ENCODE measurements at regions not wholly inside any gene's neighbourhood (a gene's known extent, or its start where the extent isn't known, plus 50 kb on each side); places are given as distances from the start of the nearest gene placed in this dataset.

DNA sequence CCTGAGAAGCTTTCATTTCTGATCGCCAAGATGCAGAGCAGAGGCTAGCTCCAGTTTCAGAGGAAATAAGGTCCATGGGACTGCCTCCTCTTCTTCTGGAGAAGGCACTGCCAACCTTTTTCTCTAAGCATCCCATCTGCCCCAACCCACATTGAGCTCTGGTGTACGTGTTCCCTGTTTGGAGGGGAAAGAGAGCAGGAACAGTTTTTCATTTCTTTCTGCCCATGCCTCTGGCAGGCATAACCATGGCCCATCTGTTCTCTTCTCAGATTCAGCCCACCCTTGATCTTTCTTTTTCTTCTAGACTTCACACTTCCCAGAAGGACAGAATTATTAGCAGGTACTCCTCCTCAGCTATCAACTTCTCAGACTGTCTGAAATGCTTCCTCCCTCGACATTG lies 1110.3 kb upstream of the KLHL29 start (continued):
- TF ChIP-seq, protein P1, sequence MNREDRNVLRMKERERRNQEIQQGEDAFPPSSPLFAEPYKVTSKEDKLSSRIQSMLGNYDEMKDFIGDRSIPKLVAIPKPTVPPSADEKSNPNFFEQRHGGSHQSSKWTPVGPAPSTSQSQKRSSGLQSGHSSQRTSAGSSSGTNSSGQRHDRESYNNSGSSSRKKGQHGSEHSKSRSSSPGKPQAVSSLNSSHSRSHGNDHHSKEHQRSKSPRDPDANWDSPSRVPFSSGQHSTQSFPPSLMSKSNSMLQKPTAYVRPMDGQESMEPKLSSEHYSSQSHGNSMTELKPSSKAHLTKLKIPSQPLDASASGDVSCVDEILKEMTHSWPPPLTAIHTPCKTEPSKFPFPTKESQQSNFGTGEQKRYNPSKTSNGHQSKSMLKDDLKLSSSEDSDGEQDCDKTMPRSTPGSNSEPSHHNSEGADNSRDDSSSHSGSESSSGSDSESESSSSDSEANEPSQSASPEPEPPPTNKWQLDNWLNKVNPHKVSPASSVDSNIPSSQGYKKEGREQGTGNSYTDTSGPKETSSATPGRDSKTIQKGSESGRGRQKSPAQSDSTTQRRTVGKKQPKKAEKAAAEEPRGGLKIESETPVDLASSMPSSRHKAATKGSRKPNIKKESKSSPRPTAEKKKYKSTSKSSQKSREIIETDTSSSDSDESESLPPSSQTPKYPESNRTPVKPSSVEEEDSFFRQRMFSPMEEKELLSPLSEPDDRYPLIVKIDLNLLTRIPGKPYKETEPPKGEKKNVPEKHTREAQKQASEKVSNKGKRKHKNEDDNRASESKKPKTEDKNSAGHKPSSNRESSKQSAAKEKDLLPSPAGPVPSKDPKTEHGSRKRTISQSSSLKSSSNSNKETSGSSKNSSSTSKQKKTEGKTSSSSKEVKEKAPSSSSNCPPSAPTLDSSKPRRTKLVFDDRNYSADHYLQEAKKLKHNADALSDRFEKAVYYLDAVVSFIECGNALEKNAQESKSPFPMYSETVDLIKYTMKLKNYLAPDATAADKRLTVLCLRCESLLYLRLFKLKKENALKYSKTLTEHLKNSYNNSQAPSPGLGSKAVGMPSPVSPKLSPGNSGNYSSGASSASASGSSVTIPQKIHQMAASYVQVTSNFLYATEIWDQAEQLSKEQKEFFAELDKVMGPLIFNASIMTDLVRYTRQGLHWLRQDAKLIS (CRISPR knock-in tag; IDR thresholded peaks at IDR 0.05): no peak
- TF ChIP-seq GATA4 (IDR thresholded peaks at IDR 0.05; ENCODE audit: borderline replicate concordance, low read depth) (no peak), ZNF180 (CRISPR knock-in tag; IDR thresholded peaks at IDR 0.05; ENCODE audit: borderline replicate concordance, low read depth) (no peak)

DNA sequence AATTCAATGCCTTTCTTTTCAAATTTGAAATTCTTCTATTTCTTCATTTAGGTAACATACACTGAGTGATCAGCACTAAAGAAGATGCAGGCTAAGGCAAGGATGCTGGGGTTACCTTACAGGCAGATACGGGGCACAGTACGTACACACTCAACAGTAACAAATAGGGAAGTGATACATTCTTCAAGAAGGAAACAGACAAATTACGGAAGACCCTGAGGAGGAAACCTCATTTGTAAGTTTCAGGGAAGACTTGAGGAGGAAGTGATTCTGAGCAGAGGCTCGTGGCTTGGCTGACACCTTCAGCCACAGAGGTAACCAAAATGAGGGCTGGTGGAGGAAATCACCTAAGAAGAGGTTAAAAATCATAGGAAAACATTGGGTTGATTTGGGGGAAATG lies 1108.3 kb upstream of the KLHL29 start:
- ChIA-PET CTCF (ENCODE audit: low intra/inter-chr PET ratio, low total read pairs) (no interaction called here), POLR2A (no interaction called here)
- no peak for ATAC-seq
- no peak for FAIRE-seq
- 19% methylated on average over 4 of the region's 4 CpGs for WGBS (ENCODE audit: low lambda C conversion rate)
- in situ Hi-C loops (cut with HindIII; ENCODE audit: extremely low pct_ligation_motif_present, low pct_unique_long_range_greater_than_20kb) (no loop called here), intact Hi-C loops (cut with micrococcal nuclease; ENCODE audit: unreplicated experiment) (no loop called here)
- Histone ChIP-seq H3K79me2 (ENCODE audit: insufficient read depth, low read length) (no peaks in the 10 kb centered on the region), H3K4me3 (replicated peaks in 1 of 3; ENCODE audit: insufficient read depth in 1 of 3, low read depth in 2 of 3, low read length in 3 of 3) (no peak overlapping the region), H3K36me3 (replicated peaks in 1 of 2; ENCODE audit: control insufficient read depth in 1 of 2, insufficient read depth in 2 of 2, low read length in 2 of 2) (no peaks in the 10 kb centered on the region), H3K4me2 (ENCODE audit: low read depth, low read length) (no peak overlapping the region), H4K20me1 (ENCODE audit: insufficient read depth, low read length) (no peaks in the 10 kb centered on the region), H3K27me3 (ENCODE audit: control insufficient read depth in 1 of 2, insufficient read depth in 2 of 2, low read length in 2 of 2) (no peaks in the 10 kb centered on the region), H2AFZ (ENCODE audit: low read length) (no peak overlapping the region), H3K9ac (ENCODE audit: insufficient read depth, low read depth, low read length) (no peak overlapping the region), H3K9me3 (ENCODE audit: low read length) (peaks cover 79% of the 10 kb centered on the region), H3K27ac (ENCODE audit: extremely low read length, insufficient read depth, low read length) (no peak overlapping the region), H3K4me1 (ENCODE audit: insufficient read depth, low read length) (no peaks in the 10 kb centered on the region)
- no peak for DNase-seq (ENCODE audit: low spot score)
- BruUV-seq (replicated peaks): no TSS peak
- TF ChIP-seq NR2F6 (IDR thresholded peaks at IDR 0.05) (no peak), NR2F6 (CRISPR knock-in tag; IDR thresholded peaks at IDR 0.05) (no peak), ZNF75D (CRISPR knock-in tag; IDR thresholded peaks at IDR 0.05; ENCODE audit: borderline replicate concordance) (no peak), EHMT2 (IDR thresholded peaks at IDR 0.05; ENCODE audit: borderline replicate concordance, low read depth, low read length) (no peak), ATF7-NPFF (CRISPR knock-in tag; IDR thresholded peaks at IDR 0.05; ENCODE audit: low read depth) (no peak), KLF13 (CRISPR knock-in tag; IDR thresholded peaks at IDR 0.05) (no peak), EP300 (IDR thresholded peaks at IDR 0.05; ENCODE audit: low read depth in 2 of 2, low read length in 2 of 2) (no peak), EP300 (CRISPR knock-in tag; IDR thresholded peaks at IDR 0.05; ENCODE audit: borderline replicate concordance) (no peak), SAFB2 (CRISPR knock-in tag; IDR thresholded peaks at IDR 0.05; ENCODE audit: borderline replicate concordance, low read depth) (no peak), ELF3 (CRISPR knock-in tag; IDR thresholded peaks at IDR 0.05) (no peak), CHCHD3 (CRISPR knock-in tag; IDR thresholded peaks at IDR 0.05) (no peak)
- TF ChIP-seq, protein P2, sequence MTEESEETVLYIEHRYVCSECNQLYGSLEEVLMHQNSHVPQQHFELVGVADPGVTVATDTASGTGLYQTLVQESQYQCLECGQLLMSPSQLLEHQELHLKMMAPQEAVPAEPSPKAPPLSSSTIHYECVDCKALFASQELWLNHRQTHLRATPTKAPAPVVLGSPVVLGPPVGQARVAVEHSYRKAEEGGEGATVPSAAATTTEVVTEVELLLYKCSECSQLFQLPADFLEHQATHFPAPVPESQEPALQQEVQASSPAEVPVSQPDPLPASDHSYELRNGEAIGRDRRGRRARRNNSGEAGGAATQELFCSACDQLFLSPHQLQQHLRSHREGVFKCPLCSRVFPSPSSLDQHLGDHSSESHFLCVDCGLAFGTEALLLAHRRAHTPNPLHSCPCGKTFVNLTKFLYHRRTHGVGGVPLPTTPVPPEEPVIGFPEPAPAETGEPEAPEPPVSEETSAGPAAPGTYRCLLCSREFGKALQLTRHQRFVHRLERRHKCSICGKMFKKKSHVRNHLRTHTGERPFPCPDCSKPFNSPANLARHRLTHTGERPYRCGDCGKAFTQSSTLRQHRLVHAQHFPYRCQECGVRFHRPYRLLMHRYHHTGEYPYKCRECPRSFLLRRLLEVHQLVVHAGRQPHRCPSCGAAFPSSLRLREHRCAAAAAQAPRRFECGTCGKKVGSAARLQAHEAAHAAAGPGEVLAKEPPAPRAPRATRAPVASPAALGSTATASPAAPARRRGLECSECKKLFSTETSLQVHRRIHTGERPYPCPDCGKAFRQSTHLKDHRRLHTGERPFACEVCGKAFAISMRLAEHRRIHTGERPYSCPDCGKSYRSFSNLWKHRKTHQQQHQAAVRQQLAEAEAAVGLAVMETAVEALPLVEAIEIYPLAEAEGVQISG (CRISPR knock-in tag; IDR thresholded peaks at IDR 0.05): no peak
- TF ChIP-seq, protein P3, sequence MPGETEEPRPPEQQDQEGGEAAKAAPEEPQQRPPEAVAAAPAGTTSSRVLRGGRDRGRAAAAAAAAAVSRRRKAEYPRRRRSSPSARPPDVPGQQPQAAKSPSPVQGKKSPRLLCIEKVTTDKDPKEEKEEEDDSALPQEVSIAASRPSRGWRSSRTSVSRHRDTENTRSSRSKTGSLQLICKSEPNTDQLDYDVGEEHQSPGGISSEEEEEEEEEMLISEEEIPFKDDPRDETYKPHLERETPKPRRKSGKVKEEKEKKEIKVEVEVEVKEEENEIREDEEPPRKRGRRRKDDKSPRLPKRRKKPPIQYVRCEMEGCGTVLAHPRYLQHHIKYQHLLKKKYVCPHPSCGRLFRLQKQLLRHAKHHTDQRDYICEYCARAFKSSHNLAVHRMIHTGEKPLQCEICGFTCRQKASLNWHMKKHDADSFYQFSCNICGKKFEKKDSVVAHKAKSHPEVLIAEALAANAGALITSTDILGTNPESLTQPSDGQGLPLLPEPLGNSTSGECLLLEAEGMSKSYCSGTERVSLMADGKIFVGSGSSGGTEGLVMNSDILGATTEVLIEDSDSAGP (CRISPR knock-in tag; IDR thresholded peaks at IDR 0.05; ENCODE audit: borderline replicate concordance): no peak

Measured in HepG2 (cell line).